ENCODE measurements at regions not wholly inside any gene's neighbourhood (a gene's known extent, or its start where the extent isn't known, plus 50 kb on each side); places are given as distances from the start of the nearest gene placed in this dataset.

GRCh38 chr3:18579661-18580060 lies 154.5 kb upstream of the SATB1 start:
- TF ChIP-seq ZNF431 (CRISPR knock-in tag; IDR thresholded peaks at IDR 0.05), result no peak
- TF ChIP-seq, protein P1, sequence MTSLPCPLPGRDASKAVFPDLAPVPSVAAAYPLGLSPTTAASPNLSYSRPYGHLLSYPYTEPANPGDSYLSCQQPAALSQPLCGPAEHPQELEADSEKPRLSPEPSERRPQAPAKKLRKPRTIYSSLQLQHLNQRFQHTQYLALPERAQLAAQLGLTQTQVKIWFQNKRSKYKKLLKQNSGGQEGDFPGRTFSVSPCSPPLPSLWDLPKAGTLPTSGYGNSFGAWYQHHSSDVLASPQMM (CRISPR knock-in tag; IDR thresholded peaks at IDR 0.05), result no peak
- no peak for TF ChIP-seq POLR2A (conservative IDR thresholded peaks at IDR 0.05)
- no peak for TF ChIP-seq FOSL1 (tag; conservative IDR thresholded peaks at IDR 0.05)
- no peak for TF ChIP-seq ZBTB7A (IDR thresholded peaks at IDR 0.05; ENCODE audit: borderline replicate concordance, control insufficient read depth, low read depth, low read length)
- TF ChIP-seq CTCF (IDR thresholded peaks at IDR 0.05 in 2 of 3, conservative IDR thresholded peaks at IDR 0.05 in 1 of 3; ENCODE audit: insufficient read depth in 2 of 3, low read depth in 1 of 3, low read length in 3 of 3), result no peak
- TF ChIP-seq, protein P2, sequence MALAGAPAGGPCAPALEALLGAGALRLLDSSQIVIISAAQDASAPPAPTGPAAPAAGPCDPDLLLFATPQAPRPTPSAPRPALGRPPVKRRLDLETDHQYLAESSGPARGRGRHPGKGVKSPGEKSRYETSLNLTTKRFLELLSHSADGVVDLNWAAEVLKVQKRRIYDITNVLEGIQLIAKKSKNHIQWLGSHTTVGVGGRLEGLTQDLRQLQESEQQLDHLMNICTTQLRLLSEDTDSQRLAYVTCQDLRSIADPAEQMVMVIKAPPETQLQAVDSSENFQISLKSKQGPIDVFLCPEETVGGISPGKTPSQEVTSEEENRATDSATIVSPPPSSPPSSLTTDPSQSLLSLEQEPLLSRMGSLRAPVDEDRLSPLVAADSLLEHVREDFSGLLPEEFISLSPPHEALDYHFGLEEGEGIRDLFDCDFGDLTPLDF (CRISPR knock-in tag; IDR thresholded peaks at IDR 0.05), result no peak
- no peak for TF ChIP-seq NCOA6 (IDR thresholded peaks at IDR 0.05)

All from K562 (cell line).